T-cell (primary cell): ENCODE measurements at regions not wholly inside any gene's neighbourhood (a gene's known extent, or its start where the extent isn't known, plus 50 kb on each side); places are given as distances from the start of the nearest gene placed in this dataset.

ENCODE experiments used
- ATAC-seq, 4 experiments: fragments of 200-7000 bp in 3 of 4; fragments of 150-1000 bp in 1 of 4; cut with Tn5 transposase; replicated peaks in 1 of 4; 1 replicate in 3 of 4; 2 replicates in 1 of 4; pipeline ENCODE4 v1.10.0; 2021; ENCODE audit warnings: moderate library complexity in 3 of 4, mild to moderate bottlenecking in 2 of 4, moderate number of reproducible peaks in 1 of 4
- CTCF ChIA-PET, 2 donors: fragments of 300-600 bp; sonication (Branson Sonifier 250); formaldehyde crosslinking; loops; one replicate each; lab custom pipeline; 2022; ENCODE audit warnings: antibody characterized with exemption in 2 of 2; lab: Charles Lee
- POLR2A ChIA-PET, 2 donors: fragments of 300-600 bp; sonication (Branson Sonifier 250); formaldehyde crosslinking; loops; one replicate each; lab custom pipeline; 2022; ENCODE audit warnings: antibody characterized with exemption in 2 of 2; lab: Charles Lee
- DNase-seq, 35 experiments: peaks; one replicate each; pipeline versions ENCODE4 v3.0.0 to v3.0.0-alpha.2; 2013 to 2023
- H3K27ac ChIP-seq: one replicate; pipeline ENCODE4 v1.5.1; 2013; ENCODE audit warnings: low read length
- H3K27me3 ChIP-seq, 2 experiments: replicated peaks in 1 of 2; 1 replicate in 1 of 2; 2 replicates in 1 of 2; pipeline versions ENCODE4 v1.6.1 to v1.7.0; 2013; ENCODE audit warnings: low read length in 1 of 2, mixed read lengths in 1 of 2; ENCODE audit not compliant: control insufficient read depth in 2 of 2, insufficient read depth in 2 of 2; ENCODE audit errors: extremely low read depth in 1 of 2
- H3K36me3 ChIP-seq, 2 donors: 1 replicate in 1 of 2; 2 replicates in 1 of 2; pipeline versions ENCODE4 v1.6.1 to v1.7.0; 2013; ENCODE audit warnings: low read length in 1 of 2; ENCODE audit not compliant: control insufficient read depth in 2 of 2, insufficient read depth in 1 of 2; ENCODE audit errors: extremely low read depth in 1 of 2
- H3K4me1 ChIP-seq, 2 experiments: 1 replicate in 1 of 2; 2 replicates in 1 of 2; pipeline versions ENCODE4 v1.6.1 to v1.7.0; 2013; ENCODE audit warnings: low read length in 2 of 2, mixed read lengths in 1 of 2; ENCODE audit not compliant: insufficient read depth in 2 of 2, control insufficient read depth in 1 of 2; ENCODE audit errors: extremely low read depth in 1 of 2
- H3K4me3 ChIP-seq, 2 donors: 1 replicate in 1 of 2; 2 replicates in 1 of 2; pipeline versions ENCODE4 v1.5.1 to v1.7.0; 2013; ENCODE audit warnings: mild to moderate bottlenecking in 2 of 2, low read length in 1 of 2, moderate library complexity in 1 of 2; ENCODE audit not compliant: control insufficient read depth in 1 of 2; ENCODE audit errors: extremely low read depth in 1 of 2
- H3K9me3 ChIP-seq: 2 replicates; pipeline ENCODE4 v1.7.0; 2013
- H3K27ac Mint-ChIP-seq, 2 donors: one replicate each; pipeline ENCODE4 v1.8.0; 2020 to 2021; ENCODE audit warnings: mild to moderate bottlenecking in 2 of 2, mixed read lengths in 2 of 2
- H3K27me3 Mint-ChIP-seq, 2 donors: one replicate each; pipeline ENCODE4 v1.8.0; 2021 to 2022; ENCODE audit warnings: mixed read lengths in 2 of 2
- H3K36me3 Mint-ChIP-seq: one replicate; pipeline ENCODE4 v1.8.0; 2021; ENCODE audit warnings: mixed read lengths
- H3K4me1 Mint-ChIP-seq, 3 donors: one replicate each; pipeline ENCODE4 v1.8.0; 2020 to 2022; ENCODE audit warnings: mixed read lengths in 3 of 3, mild to moderate bottlenecking in 1 of 3
- H3K4me3 Mint-ChIP-seq, 3 donors: one replicate each; pipeline ENCODE4 v1.8.0; 2020 to 2022; ENCODE audit warnings: mild to moderate bottlenecking in 3 of 3, mixed read lengths in 3 of 3, moderate library complexity in 3 of 3
- H3K9me3 Mint-ChIP-seq, 3 donors: one replicate each; pipeline ENCODE4 v1.8.0; 2020 to 2022; ENCODE audit warnings: mixed read lengths in 3 of 3
- WGBS: methylation state at CpG from one replicate; pipeline ENCODE4 v1.1.5; 2013; ENCODE audit warnings: missing lambda C conversion rate; ENCODE audit not compliant: insufficient coverage; 5-methylcytosine and 5-hydroxymethylcytosine counted together

DNA sequence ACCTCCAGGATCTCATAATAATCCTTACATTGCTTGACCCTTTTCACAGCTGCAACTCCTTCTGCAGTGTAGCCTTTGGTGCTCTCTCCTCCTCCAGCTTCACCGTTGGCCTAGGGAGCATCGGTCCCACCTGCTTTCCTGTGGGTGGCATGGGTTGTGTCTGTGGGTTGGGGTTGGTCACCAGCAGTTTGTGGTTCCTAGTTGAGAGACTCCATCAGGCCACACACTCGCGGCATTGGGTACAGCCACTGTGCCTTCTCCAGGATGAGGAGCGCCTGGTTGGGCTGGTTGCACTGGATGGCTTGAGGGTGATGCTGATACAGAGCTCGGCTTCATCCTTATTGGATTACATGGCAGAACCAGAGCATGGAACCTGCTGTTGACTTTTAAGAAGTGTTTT is 69.4 kb upstream of the SPRED2 start:
- CTCF ChIA-PET, result no interaction called here
- H3K4me3 Mint-ChIP-seq, result no peak overlapping the region
- H3K27ac Mint-ChIP-seq, result no peak overlapping the region
- POLR2A ChIA-PET, result no interaction called here
- Histone ChIP-seq H3K4me1 (no peaks in the 10 kb centered on the region), H3K27ac (no peak overlapping the region), H3K27me3 (peaks cover 0 to 8% of the 10 kb centered on the region in 2 experiments), H3K4me3 (no peak overlapping the region), H3K36me3 (no peaks in the 10 kb centered on the region), H3K9me3 (no peaks in the 10 kb centered on the region)
- no peak for DNase-seq
- H3K27me3 Mint-ChIP-seq, result peaks cover 6 to 13% of the 10 kb centered on the region in 2 donors
- WGBS, result 37% methylated on average over 3 of the region's 6 CpGs
- no peaks in the 10 kb centered on the region for H3K4me1 Mint-ChIP-seq
- no peak for ATAC-seq
- no peaks in the 10 kb centered on the region for H3K9me3 Mint-ChIP-seq
- no peaks in the 10 kb centered on the region for H3K36me3 Mint-ChIP-seq

- DNase-seq (no peak), ATAC-seq (no peak)
- 95% methylated on average over 8 of the region's 10 CpGs for WGBS
- H3K27me3 ChIP-seq, result peaks cover 0 to 8% of the 10 kb centered on the region in 2 experiments
- ChIA-PET CTCF (no interaction called here), POLR2A (no interaction called here)
- H3K4me3 Mint-ChIP-seq, result no peak overlapping the region
- H3K36me3 ChIP-seq, result no peaks in the 10 kb centered on the region
- H3K27ac ChIP-seq, result no peak overlapping the region
- no peaks in the 10 kb centered on the region for H3K9me3 ChIP-seq
- no peaks in the 10 kb centered on the region for H3K4me1 ChIP-seq
- no peak overlapping the region for H3K27ac Mint-ChIP-seq
- H3K4me3 ChIP-seq, result no peak overlapping the region
- no peaks in the 10 kb centered on the region for H3K9me3 Mint-ChIP-seq
- no peaks in the 10 kb centered on the region for H3K4me1 Mint-ChIP-seq
- H3K36me3 Mint-ChIP-seq, result no peaks in the 10 kb centered on the region
- peaks cover 6 to 13% of the 10 kb centered on the region in 2 donors for H3K27me3 Mint-ChIP-seq
These were observed 68.7 kb upstream of the SPRED2 start for GRCh38 chr2:65501074-65501473.

DNA sequence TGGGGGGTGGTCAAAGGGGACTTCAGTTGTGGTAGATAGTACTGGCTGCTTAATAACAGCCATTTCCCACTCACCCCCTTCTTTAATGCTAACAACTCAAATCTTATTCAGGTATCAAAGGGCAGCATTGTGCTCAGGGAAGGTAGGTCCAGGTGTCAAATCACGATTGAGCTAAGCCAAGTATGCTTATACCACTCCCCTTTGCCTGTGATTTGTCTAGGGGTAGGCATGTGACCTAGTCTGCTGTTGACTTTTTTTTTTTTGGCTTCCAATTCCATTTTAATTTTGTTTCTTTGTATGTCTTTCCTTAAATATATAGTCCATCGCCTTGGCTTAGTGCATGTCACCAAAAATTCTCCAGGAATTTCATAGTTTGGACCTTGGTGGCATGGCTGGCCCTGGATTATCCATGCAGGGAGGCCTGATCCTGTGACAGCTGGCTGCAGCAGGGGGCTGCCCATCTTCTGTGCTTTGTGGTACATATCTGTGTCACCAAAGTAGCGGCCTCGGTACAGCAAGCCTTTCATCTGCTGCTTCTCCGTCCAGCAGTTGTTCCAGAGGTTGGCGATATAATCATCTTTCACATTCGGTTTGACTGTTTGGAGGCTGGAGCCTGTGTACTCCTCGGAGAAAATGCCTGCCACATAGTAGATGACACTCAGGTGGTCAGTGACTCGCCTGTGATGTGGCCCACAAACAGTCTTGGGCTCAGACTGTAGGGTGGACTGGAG is 68.1 kb upstream of the SPRED2 start:
- H3K27me3 ChIP-seq, result peaks cover 0 to 8% of the 10 kb centered on the region in 2 experiments
- no peaks in the 10 kb centered on the region for H3K9me3 Mint-ChIP-seq
- ATAC-seq (no peak), DNase-seq (no peak)
- H3K4me1 ChIP-seq, result no peaks in the 10 kb centered on the region
- H3K4me3 Mint-ChIP-seq, result no peak overlapping the region
- H3K27me3 Mint-ChIP-seq, result peaks cover 6 to 13% of the 10 kb centered on the region in 2 donors
- WGBS, result 80% methylated on average over 7 of the region's 9 CpGs
- no peaks in the 10 kb centered on the region for H3K36me3 ChIP-seq
- CTCF ChIA-PET, result no interaction called here
- POLR2A ChIA-PET, result no interaction called here
- no peak overlapping the region for H3K4me3 ChIP-seq
- no peaks in the 10 kb centered on the region for H3K4me1 Mint-ChIP-seq
- H3K9me3 ChIP-seq, result no peaks in the 10 kb centered on the region
- H3K36me3 Mint-ChIP-seq, result no peaks in the 10 kb centered on the region
- no peak overlapping the region for H3K27ac Mint-ChIP-seq
- no peak overlapping the region for H3K27ac ChIP-seq

DNA sequence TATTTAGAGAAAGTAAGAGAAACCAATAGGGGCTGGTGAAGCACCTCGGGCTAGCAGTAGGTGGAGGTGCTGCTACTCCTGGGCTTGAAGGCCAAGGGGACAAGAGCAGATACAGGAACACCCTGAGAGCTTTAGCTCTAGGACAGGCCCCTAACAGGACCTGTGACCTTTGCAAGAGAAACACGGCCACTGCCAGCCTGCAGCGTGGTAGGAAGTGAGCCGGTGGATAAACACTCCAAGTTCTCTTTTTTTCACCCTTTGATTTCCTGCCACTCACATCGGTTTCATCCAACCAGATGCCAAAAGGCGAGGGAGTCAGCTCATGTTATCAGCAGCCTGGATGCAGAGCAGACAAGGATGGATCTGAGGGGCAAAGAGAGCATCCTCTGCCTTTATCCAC is 66.8 kb upstream of the SPRED2 start:
- Mint-ChIP-seq H3K4me1 (no peaks in the 10 kb centered on the region), H3K4me3 (no peak overlapping the region), H3K27me3 (peaks cover 6 to 13% of the 10 kb centered on the region in 2 donors), H3K36me3 (no peaks in the 10 kb centered on the region), H3K27ac (no peak overlapping the region), H3K9me3 (no peaks in the 10 kb centered on the region)
- no peak for DNase-seq
- no peaks in the 10 kb centered on the region for H3K9me3 ChIP-seq
- WGBS, result 44% methylated on average over 6 of the region's 6 CpGs
- no peaks in the 10 kb centered on the region for H3K36me3 ChIP-seq
- ChIA-PET POLR2A (no interaction called here), CTCF (no interaction called here)
- peaks cover 0 to 8% of the 10 kb centered on the region in 2 experiments for H3K27me3 ChIP-seq
- H3K4me1 ChIP-seq, result no peaks in the 10 kb centered on the region
- no peak overlapping the region for H3K4me3 ChIP-seq
- no peak for ATAC-seq
- no peak overlapping the region for H3K27ac ChIP-seq

GRCh38 chr2:65498396-65498795 is 66.0 kb upstream of the SPRED2 start:
- WGBS, result 64% methylated on average over 1 of the region's 4 CpGs
- no peak for DNase-seq
- H3K4me1 Mint-ChIP-seq, result no peaks in the 10 kb centered on the region
- ChIA-PET CTCF (no interaction called here), POLR2A (interaction anchor here in 1 of 2 donors (0.6 kb wide), 1 partner anchor 62 kb away, joined by 8 read pairs; no protein-coding TSS in a partner anchor)
- H3K27me3 Mint-ChIP-seq, result peaks cover 6 to 11% of the 10 kb centered on the region in 2 donors
- no peak overlapping the region for H3K27ac Mint-ChIP-seq
- no peak for ATAC-seq
- H3K36me3 ChIP-seq, result no peaks in the 10 kb centered on the region
- H3K4me3 ChIP-seq, result no peak overlapping the region
- no peaks in the 10 kb centered on the region for H3K9me3 Mint-ChIP-seq
- no peaks in the 10 kb centered on the region for H3K4me1 ChIP-seq
- no peak overlapping the region for H3K4me3 Mint-ChIP-seq
- H3K9me3 ChIP-seq, result no peaks in the 10 kb centered on the region
- no peak overlapping the region for H3K27ac ChIP-seq
- peaks cover 0 to 8% of the 10 kb centered on the region in 2 experiments for H3K27me3 ChIP-seq
- no peaks in the 10 kb centered on the region for H3K36me3 Mint-ChIP-seq

GRCh38 chr2:65495251-65495877 is 63.0 kb upstream of the SPRED2 start:
- no peak for ATAC-seq
- ChIA-PET POLR2A (no interaction called here), CTCF (no interaction called here)
- Mint-ChIP-seq H3K27ac (no peak overlapping the region), H3K36me3 (no peaks in the 10 kb centered on the region), H3K4me1 (no peaks in the 10 kb centered on the region), H3K27me3 (peaks cover 6 to 14% of the 10 kb centered on the region in 2 donors), H3K4me3 (no peak overlapping the region), H3K9me3 (no peaks in the 10 kb centered on the region)
- H3K9me3 ChIP-seq, result no peaks in the 10 kb centered on the region
- peaks cover 0 to 4% of the 10 kb centered on the region in 2 experiments for H3K27me3 ChIP-seq
- H3K4me3 ChIP-seq, result no peak overlapping the region
- no peaks in the 10 kb centered on the region for H3K4me1 ChIP-seq
- no CpG with 5 or more reads among the region's 4 CpGs for WGBS
- no peaks in the 10 kb centered on the region for H3K36me3 ChIP-seq
- H3K27ac ChIP-seq, result no peak overlapping the region
- no peak for DNase-seq
